Mucosa of descending colon (tissue), 3 donors: ENCODE measurements at regions not wholly inside any gene's neighbourhood (a gene's known extent, or its start where the extent isn't known, plus 50 kb on each side); places are given as distances from the start of the nearest gene placed in this dataset.

ENCODE experiments used
- ATAC-seq: fragments of 200-7000 bp; cut with Tn5 transposase; one replicate; pipeline ENCODE4 v1.9.1; 2020; ENCODE audit warnings: mild to moderate bottlenecking, moderate library complexity
- DNase-seq, 3 donors: peaks; one replicate each; pipeline ENCODE4 v3.0.0-alpha.2; 2020
- H3K36me3 ChIP-seq: fragments of 200-600 bp; one replicate; pipeline ENCODE4 v1.8.0; 2021; ENCODE audit warnings: low read depth, mild to moderate bottlenecking
- H3K4me1 ChIP-seq: fragments of 200-600 bp; one replicate; pipeline ENCODE4 v1.8.0; 2021; ENCODE audit warnings: low read depth, mild to moderate bottlenecking
- H3K4me3 ChIP-seq: fragments of 200-600 bp; one replicate; pipeline ENCODE4 v1.8.0; 2021; ENCODE audit warnings: mild to moderate bottlenecking
- H3K9me3 ChIP-seq: fragments of 200-600 bp; one replicate; pipeline ENCODE4 v1.8.0; 2021; ENCODE audit warnings: mild to moderate bottlenecking
- CTCF ChIP-seq: fragments of 200-600 bp; IDR thresholded peaks from one replicate; pipeline ENCODE4 v1.8.0; 2022; ENCODE audit warnings: antibody characterized with exemption, mild to moderate bottlenecking
- intact Hi-C, 2 donors: fragments of 100-400 bp; cut with DNase I in 1 of 2; cut with micrococcal nuclease in 1 of 2; formaldehyde crosslinking; loops; one replicate each; pipeline versions ENCODE4 v1.11.0 to v1.11.1; 2022; cut with DNase I, micrococcal nuclease
- donor health status: DM: no; HTN: no; CAD: no; lungs with moderate emphysema.
- donor health status: DM: no; HTN: no; CAD: no.
- donor health status: DM: no; HTN: yes; CAD: no.

GRCh38 chr4:185090592-185090991 is 52.5 kb upstream of the SLC25A4 start:
- H3K9me3 ChIP-seq, result no peaks in the 10 kb centered on the region
- TF ChIP-seq CTCF, result no peak
- no peaks in the 10 kb centered on the region for H3K4me1 ChIP-seq
- ATAC-seq (no peak), DNase-seq (no peak)
- intact Hi-C loops, result no loop called here
- H3K36me3 ChIP-seq, result no peaks in the 10 kb centered on the region
- no peak overlapping the region for H3K4me3 ChIP-seq

- no peak for TF ChIP-seq CTCF
- intact Hi-C loops, result no loop called here
- Histone ChIP-seq H3K4me1 (no peaks in the 10 kb centered on the region), H3K9me3 (no peaks in the 10 kb centered on the region), H3K36me3 (no peaks in the 10 kb centered on the region), H3K4me3 (no peak overlapping the region)
- ATAC-seq (no peak), DNase-seq (no peak)
Measured at GRCh38 chr4:185092535-185093197, 50.4 kb upstream of the SLC25A4 start.
